ENCODE measurements at regions not wholly inside any gene's neighbourhood (a gene's known extent, or its start where the extent isn't known, plus 50 kb on each side); places are given as distances from the start of the nearest gene placed in this dataset.

DNA sequence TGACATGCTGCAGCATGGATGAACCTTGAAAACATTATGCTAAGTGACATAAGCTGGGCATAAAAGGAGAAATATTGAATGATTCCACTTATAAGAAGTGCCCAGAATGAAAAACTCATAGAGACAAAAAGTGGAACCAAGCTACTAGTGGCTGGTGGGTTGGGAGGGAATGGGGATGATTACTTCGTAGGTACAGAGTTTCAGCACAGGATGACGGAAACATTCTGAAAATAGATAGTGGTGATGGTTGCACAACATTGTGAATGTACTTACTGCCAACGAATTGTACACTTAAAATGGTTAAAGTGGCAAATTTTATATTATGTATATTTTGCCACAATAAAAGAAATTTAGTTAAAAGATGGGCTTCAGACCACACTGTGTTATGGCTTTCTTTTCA is 93.6 kb downstream of the RPLP1 start:
- 35 to 42% methylated on average over 3 of the region's 3 CpGs for WGBS, 2 donors
- H3K9me3 ChIP-seq = no peaks in the 10 kb centered on the region
- DNase-seq (no peak), ATAC-seq (no peak)
- no peak for TF ChIP-seq POLR2A (IDR thresholded peaks at IDR 0.05)
- TF ChIP-seq, protein P1, sequence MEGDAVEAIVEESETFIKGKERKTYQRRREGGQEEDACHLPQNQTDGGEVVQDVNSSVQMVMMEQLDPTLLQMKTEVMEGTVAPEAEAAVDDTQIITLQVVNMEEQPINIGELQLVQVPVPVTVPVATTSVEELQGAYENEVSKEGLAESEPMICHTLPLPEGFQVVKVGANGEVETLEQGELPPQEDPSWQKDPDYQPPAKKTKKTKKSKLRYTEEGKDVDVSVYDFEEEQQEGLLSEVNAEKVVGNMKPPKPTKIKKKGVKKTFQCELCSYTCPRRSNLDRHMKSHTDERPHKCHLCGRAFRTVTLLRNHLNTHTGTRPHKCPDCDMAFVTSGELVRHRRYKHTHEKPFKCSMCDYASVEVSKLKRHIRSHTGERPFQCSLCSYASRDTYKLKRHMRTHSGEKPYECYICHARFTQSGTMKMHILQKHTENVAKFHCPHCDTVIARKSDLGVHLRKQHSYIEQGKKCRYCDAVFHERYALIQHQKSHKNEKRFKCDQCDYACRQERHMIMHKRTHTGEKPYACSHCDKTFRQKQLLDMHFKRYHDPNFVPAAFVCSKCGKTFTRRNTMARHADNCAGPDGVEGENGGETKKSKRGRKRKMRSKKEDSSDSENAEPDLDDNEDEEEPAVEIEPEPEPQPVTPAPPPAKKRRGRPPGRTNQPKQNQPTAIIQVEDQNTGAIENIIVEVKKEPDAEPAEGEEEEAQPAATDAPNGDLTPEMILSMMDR (IDR thresholded peaks at IDR 0.05) = no peak
- no peaks in the 10 kb centered on the region for H3K27me3 ChIP-seq
- H3K4me3 ChIP-seq = no peak overlapping the region
- no peaks in the 10 kb centered on the region for H3K36me3 ChIP-seq (replicated peaks in 1 of 2; ENCODE audit: insufficient read depth in 1 of 2, low read depth in 2 of 2)
- intact Hi-C loops (cut with DNase I) = no loop called here
- H3K27ac ChIP-seq = no peak overlapping the region
- no peaks in the 10 kb centered on the region for H3K4me1 ChIP-seq

DNA sequence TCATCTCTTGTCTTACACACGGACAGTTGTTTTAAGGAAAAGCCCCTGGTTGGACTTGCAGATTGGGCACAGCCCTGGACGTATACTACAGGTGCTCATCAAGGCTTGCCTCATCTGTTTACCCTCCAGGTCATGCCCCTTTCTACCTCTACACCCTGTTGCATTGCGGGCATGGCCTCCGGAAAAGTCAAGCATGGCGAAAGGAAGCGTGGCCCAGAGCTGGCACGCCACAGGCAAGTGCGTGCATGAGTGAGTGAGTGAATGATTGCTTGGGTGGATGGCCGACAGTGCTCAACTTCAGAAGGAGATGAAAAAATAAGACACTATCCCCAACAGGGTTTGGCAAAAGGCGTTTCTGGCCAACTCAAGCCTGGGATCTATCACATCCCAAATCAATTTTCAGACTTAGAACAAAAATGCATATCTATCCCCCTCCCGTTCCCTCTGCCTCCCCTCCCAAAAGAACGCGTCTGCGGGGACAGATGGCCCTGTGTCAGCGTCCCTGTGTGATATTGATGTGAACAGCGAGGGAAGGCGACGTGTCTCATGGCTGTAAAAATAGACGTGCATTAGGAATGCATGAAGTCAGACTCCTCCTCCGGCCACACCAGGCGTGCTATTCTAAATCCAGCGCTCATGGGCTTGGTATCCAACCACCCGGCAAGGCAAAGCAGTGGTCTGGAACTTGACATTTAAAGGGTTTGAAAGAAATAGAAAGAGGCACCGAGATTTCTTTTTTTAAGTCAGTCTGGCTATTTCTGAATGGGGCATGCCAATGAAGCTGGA is 96.0 kb downstream of the RPLP1 start:
- no peak for TF ChIP-seq POLR2A (IDR thresholded peaks at IDR 0.05)
- TF ChIP-seq, protein P1 (IDR thresholded peaks at IDR 0.05) = no peak
- Histone ChIP-seq H3K9me3 (peaks cover 0 to 15% (median 0%) of the 10 kb centered on the region in 3 donors), H3K27me3 (no peaks in the 10 kb centered on the region), H3K27ac (no peak overlapping the region), H3K4me3 (no peak overlapping the region), H3K36me3 (replicated peaks in 1 of 2; ENCODE audit: insufficient read depth in 1 of 2, low read depth in 2 of 2) (no peaks in the 10 kb centered on the region), H3K4me1 (no peaks in the 10 kb centered on the region)
- DNase-seq (no peak), ATAC-seq (no peak)
- WGBS, 2 donors = 73 to 86% methylated on average over 24 of the region's 24 CpGs
- intact Hi-C loops (cut with DNase I) = no loop called here

DNA sequence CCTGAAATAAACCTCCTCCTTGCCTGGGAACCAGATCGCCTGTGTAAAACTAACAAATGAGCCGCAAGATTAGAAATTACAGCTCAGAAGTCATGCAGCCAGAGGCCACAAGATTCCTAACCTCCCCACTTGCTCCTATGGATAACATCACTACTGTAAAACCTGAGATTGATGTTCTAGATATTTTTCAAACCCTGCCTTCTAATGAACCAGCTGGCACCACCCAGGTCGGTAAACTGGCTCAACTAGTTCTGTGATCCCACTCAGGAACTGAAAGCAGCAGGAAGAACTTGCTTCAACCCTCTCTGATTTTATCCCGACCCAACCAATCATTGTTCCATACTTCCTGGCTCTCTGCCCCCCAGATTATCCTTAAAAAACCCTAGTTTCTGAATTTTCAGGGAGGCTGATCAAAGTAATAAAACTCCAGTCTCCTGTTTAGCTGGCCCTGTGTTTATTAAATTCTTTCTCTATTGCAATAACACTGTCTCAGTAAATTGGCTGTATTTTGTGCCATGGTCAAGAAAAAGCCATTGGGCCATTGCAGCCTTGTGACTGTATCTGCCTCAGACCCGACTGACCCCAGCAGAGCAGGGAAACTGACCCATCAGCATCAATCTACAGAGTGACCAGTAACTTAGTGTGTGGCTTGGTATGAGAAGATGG is 98.9 kb downstream of the RPLP1 start:
- Histone ChIP-seq H3K4me1 (no peaks in the 10 kb centered on the region), H3K27me3 (no peaks in the 10 kb centered on the region), H3K36me3 (replicated peaks in 1 of 2; ENCODE audit: insufficient read depth in 1 of 2, low read depth in 2 of 2) (no peaks in the 10 kb centered on the region), H3K9me3 (peaks cover 0 to 15% (median 0%) of the 10 kb centered on the region in 3 donors), H3K27ac (no peak overlapping the region), H3K4me3 (no peak overlapping the region)
- no peak for TF ChIP-seq POLR2A (IDR thresholded peaks at IDR 0.05)
- TF ChIP-seq, protein P1 (IDR thresholded peaks at IDR 0.05) = no peak
- DNase-seq (no peak), ATAC-seq (no peak)
- 35 to 37% methylated on average over 5 of the region's 5 CpGs for WGBS, 2 donors
- intact Hi-C loops (cut with DNase I) = no loop called here

DNA sequence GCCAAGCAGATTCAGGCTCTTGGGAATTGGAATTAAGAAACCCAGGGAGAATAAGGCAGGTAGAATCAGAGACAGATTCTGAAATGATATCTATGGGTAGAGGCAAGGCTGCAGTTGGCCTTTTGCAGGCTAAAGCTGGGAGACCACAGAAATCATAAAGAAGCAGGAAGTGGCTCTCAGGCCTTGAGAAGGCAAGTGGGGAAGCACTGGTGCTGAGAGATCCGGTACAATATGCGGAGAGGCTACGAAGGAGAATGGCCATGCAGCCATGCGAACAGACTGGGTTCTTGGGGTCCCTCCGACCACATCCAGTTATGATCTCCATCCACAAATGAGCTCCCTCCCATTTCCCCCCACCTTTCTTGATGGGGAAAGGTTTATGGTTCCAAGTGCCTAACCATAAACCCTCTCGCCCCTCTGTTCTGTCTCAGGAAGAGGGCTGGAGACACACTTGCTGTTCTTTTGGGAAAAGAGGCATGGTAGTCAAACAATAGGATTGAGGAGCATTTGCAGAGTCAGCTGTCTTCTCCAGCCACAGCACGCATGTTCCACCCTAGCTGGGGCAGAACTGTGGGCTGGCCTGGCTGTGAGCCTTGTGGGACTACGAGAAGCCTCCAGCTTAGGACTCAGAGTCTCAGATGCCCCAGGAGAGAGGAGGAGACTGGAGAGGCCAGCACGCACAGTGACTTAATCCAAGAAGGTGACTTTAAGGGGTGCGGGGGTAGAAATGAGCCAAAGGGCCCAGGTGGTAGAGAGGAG is 99.6 kb downstream of the RPLP1 start:
- TF ChIP-seq, protein P1 (IDR thresholded peaks at IDR 0.05) = no peak
- TF ChIP-seq POLR2A (IDR thresholded peaks at IDR 0.05) = no peak
- no peak overlapping the region for H3K27ac ChIP-seq
- intact Hi-C loops (cut with DNase I) = no loop called here
- H3K36me3 ChIP-seq (replicated peaks in 1 of 2; ENCODE audit: insufficient read depth in 1 of 2, low read depth in 2 of 2) = no peaks in the 10 kb centered on the region
- no peaks in the 10 kb centered on the region for H3K27me3 ChIP-seq
- H3K9me3 ChIP-seq = peaks cover 0 to 15% (median 0%) of the 10 kb centered on the region in 3 donors
- ATAC-seq (no peak), DNase-seq (no peak)
- peaks cover 4% of the 10 kb centered on the region for H3K4me1 ChIP-seq
- 91 to 94% methylated on average over 10 of the region's 10 CpGs for WGBS, 2 donors
- no peak overlapping the region for H3K4me3 ChIP-seq
